Thyroid gland (tissue), 4 donors: ENCODE measurements at regions not wholly inside any gene's neighbourhood (a gene's known extent, or its start where the extent isn't known, plus 50 kb on each side); places are given as distances from the start of the nearest gene placed in this dataset.

ENCODE experiments used
- POLR2A ChIP-seq, 2 donors: fragments of 450-650 bp; IDR thresholded peaks; one replicate each; pipeline ENCODE4 v1.6.1; 2017; ENCODE audit warnings: antibody characterized with exemption in 2 of 2, mild to moderate bottlenecking in 2 of 2, moderate library complexity in 1 of 2
- TF ChIP-seq, protein P1 (sequence below), 6 experiments: fragments of 200-600 bp in 3 of 6; fragments of 450-650 bp in 3 of 6; sonication (generic) in 3 of 6; IDR thresholded peaks; one replicate each; pipeline ENCODE4 v1.5.1; 2016 to 2019; ENCODE audit warnings: antibody characterized with exemption in 6 of 6, mild to moderate bottlenecking in 2 of 6, inconsistent platforms in 1 of 6, moderate library complexity in 1 of 6

DNA sequence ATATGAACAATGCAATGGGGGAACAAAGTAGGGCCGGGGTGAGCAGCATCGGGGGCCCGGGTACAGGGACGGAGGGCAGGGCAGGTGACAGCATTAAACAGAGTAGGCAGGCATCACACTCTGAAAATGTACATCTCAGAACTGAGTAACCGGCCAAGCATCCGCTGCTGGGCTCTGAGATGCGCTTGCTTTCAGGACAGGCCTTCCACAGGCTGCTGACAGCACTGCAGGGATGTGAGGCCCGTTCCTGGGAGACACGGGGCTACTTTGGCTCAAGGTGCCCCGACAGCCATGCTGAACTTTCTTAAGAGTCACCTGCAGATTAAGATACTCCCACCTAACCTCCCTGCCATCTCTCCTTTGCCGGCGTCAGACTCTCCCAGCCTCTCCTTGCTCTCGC is 64.3 kb upstream of the FGFR2 start:
- TF ChIP-seq, protein P1, sequence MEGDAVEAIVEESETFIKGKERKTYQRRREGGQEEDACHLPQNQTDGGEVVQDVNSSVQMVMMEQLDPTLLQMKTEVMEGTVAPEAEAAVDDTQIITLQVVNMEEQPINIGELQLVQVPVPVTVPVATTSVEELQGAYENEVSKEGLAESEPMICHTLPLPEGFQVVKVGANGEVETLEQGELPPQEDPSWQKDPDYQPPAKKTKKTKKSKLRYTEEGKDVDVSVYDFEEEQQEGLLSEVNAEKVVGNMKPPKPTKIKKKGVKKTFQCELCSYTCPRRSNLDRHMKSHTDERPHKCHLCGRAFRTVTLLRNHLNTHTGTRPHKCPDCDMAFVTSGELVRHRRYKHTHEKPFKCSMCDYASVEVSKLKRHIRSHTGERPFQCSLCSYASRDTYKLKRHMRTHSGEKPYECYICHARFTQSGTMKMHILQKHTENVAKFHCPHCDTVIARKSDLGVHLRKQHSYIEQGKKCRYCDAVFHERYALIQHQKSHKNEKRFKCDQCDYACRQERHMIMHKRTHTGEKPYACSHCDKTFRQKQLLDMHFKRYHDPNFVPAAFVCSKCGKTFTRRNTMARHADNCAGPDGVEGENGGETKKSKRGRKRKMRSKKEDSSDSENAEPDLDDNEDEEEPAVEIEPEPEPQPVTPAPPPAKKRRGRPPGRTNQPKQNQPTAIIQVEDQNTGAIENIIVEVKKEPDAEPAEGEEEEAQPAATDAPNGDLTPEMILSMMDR (IDR thresholded peaks at IDR 0.05), result no peak
- TF ChIP-seq POLR2A (IDR thresholded peaks at IDR 0.05), result no peak
